Keratinocyte (primary cell): ENCODE measurements at regions not wholly inside any gene's neighbourhood (a gene's known extent, or its start where the extent isn't known, plus 50 kb on each side); places are given as distances from the start of the nearest gene placed in this dataset.

Experiments
- CTCF ChIP-seq, 3 experiments: IDR thresholded peaks in 1 of 3; conservative IDR thresholded peaks in 1 of 3; optimal IDR thresholded peaks in 1 of 3; 2 replicates in 2 of 3; 3 replicates in 1 of 3; pipeline versions ENCODE3 to v1.5.1; 2011; ENCODE audit warnings: low read length in 3 of 3, mild to moderate bottlenecking in 3 of 3, moderate library complexity in 2 of 3, control low read depth in 1 of 3, inconsistent platforms in 1 of 3; ENCODE audit not compliant: insufficient read depth in 2 of 3; ENCODE audit errors: extremely low read depth in 1 of 3
- EZH2 ChIP-seq: IDR thresholded peaks from one replicate; pipeline ENCODE4 v1.6.1; 2012; ENCODE audit warnings: inconsistent platforms, mild to moderate bottlenecking, low read length, moderate library complexity

GRCh38 chr10:131431533-131431932, 120.0 kb upstream of the TCERG1L start:
- TF ChIP-seq CTCF (optimal IDR thresholded peaks at IDR 0.05 in 1 of 3, IDR thresholded peaks at IDR 0.05 in 1 of 3, conservative IDR thresholded peaks at IDR 0.05 in 1 of 3; ENCODE audit: extremely low read depth in 1 of 3, insufficient read depth in 2 of 3, low read length in 3 of 3) (no peak), EZH2 (no peak)
